Smooth muscle cell (in vitro differentiated cells): ENCODE measurements at regions not wholly inside any gene's neighbourhood (a gene's known extent, or its start where the extent isn't known, plus 50 kb on each side); places are given as distances from the start of the nearest gene placed in this dataset.

Source experiments
- DNase-seq: peaks from one replicate; lab custom pipeline; 2025; ENCODE audit not compliant: unreplicated experiment; lab: John Stamatoyannopoulos, UW
- H2AFZ ChIP-seq: fragments of 200-600 bp; sonication (generic); 2 replicates; pipeline ENCODE4 v1.6.0; 2016; ENCODE audit warnings: antibody characterized with exemption, low read depth, mild to moderate bottlenecking
- H3F3A ChIP-seq: fragments of 200-600 bp; sonication (generic); 2 replicates; pipeline ENCODE4 v1.6.0; 2017; ENCODE audit warnings: antibody characterized with exemption, low read depth
- H3K27ac ChIP-seq: fragments of 200-600 bp; sonication (generic); 2 replicates; pipeline ENCODE4 v1.5.1; 2016; ENCODE audit warnings: low read depth, mild to moderate bottlenecking
- H3K27me3 ChIP-seq: fragments of 200-600 bp; sonication (generic); 2 replicates; pipeline ENCODE4 v1.6.1; 2016; ENCODE audit warnings: low read depth, mild to moderate bottlenecking
- H3K36me3 ChIP-seq: fragments of 200-600 bp; sonication (generic); 2 replicates; pipeline ENCODE4 v1.5.1; 2016; ENCODE audit warnings: low read depth
- H3K4me1 ChIP-seq: fragments of 200-600 bp; sonication (generic); 2 replicates; pipeline ENCODE4 v1.5.1; 2016; ENCODE audit warnings: low read depth
- H3K4me2 ChIP-seq: fragments of 200-600 bp; sonication (generic); 2 replicates; pipeline ENCODE4 v1.6.0; 2016; ENCODE audit warnings: mild to moderate bottlenecking
- H3K4me3 ChIP-seq: fragments of 200-600 bp; sonication (generic); 2 replicates; pipeline ENCODE4 v1.5.1; 2016; ENCODE audit warnings: mild to moderate bottlenecking
- H3K79me2 ChIP-seq: fragments of 200-600 bp; sonication (generic); 2 replicates; pipeline ENCODE4 v1.6.0; 2016; ENCODE audit warnings: low read depth, mild to moderate bottlenecking
- H3K9ac ChIP-seq: fragments of 200-600 bp; sonication (generic); 2 replicates; pipeline ENCODE4 v1.6.0; 2016; ENCODE audit warnings: low read depth
- H3K9me3 ChIP-seq: fragments of 200-600 bp; sonication (generic); replicated peaks from 2 replicates; pipeline ENCODE4 v1.5.1; 2016; ENCODE audit warnings: low read depth
- H4K20me1 ChIP-seq: fragments of 200-600 bp; sonication (generic); 2 replicates; pipeline ENCODE4 v1.6.0; 2016; ENCODE audit warnings: low read depth
- CTCF ChIP-seq: fragments of 200-600 bp; sonication (generic); IDR thresholded peaks from 2 replicates; pipeline ENCODE4 v1.5.1; 2017; ENCODE audit warnings: borderline replicate concordance, mild to moderate bottlenecking, antibody characterized with exemption; ENCODE audit not compliant: insufficient read depth, poor library complexity, severe bottlenecking
- WGBS: methylation state at CpG from one replicate; pipeline ENCODE4 v1.1.7; 2016; ENCODE audit warnings: low lambda C conversion rate; 5-methylcytosine and 5-hydroxymethylcytosine counted together

- no peaks in the 10 kb centered on the region for H3K36me3 ChIP-seq
- peaks cover 19% of the 10 kb centered on the region for H3K4me1 ChIP-seq
- 81% methylated on average over 11 of the region's 11 CpGs for WGBS
- H3K9ac ChIP-seq, result no peak overlapping the region
- H3K4me2 ChIP-seq, result no peak overlapping the region
- no peaks in the 10 kb centered on the region for H3K79me2 ChIP-seq
- H3K27ac ChIP-seq, result no peak overlapping the region
- peaks cover 20% of the 10 kb centered on the region for H3F3A ChIP-seq
- no peak for DNase-seq
- H2AFZ ChIP-seq, result no peak overlapping the region
- no peak overlapping the region for H3K4me3 ChIP-seq
- H3K27me3 ChIP-seq, result no peaks in the 10 kb centered on the region
- H3K9me3 ChIP-seq, result no peaks in the 10 kb centered on the region
- TF ChIP-seq CTCF, result no peak
- H4K20me1 ChIP-seq, result no peaks in the 10 kb centered on the region
Measured at GRCh38 chr9:86718388-86719049, 228.8 kb downstream of the GAS1 start.

- Histone ChIP-seq H3K79me2 (no peaks in the 10 kb centered on the region), H3K27ac (no peak overlapping the region), H3K4me1 (peaks cover 5% of the 10 kb centered on the region), H3K4me3 (no peak overlapping the region), H4K20me1 (no peaks in the 10 kb centered on the region), H3K36me3 (no peaks in the 10 kb centered on the region), H3K9ac (no peak overlapping the region), H2AFZ (no peak overlapping the region), H3K4me2 (no peak overlapping the region), H3F3A (peaks cover 9% of the 10 kb centered on the region), H3K27me3 (no peaks in the 10 kb centered on the region), H3K9me3 (no peaks in the 10 kb centered on the region)
- no peak for TF ChIP-seq CTCF
- 93% methylated on average over 4 of the region's 4 CpGs for WGBS
- no peak for DNase-seq
Measured at GRCh38 chr9:86716326-86716922, 230.9 kb downstream of the GAS1 start.

GRCh38 chr9:86714999-86715398, 232.3 kb downstream of the GAS1 start:
- Histone ChIP-seq H3K9ac (no peak overlapping the region), H3K36me3 (no peaks in the 10 kb centered on the region), H3K27ac (peak overlapping the region; percentile 27), H3K4me3 (no peak overlapping the region), H3K79me2 (no peaks in the 10 kb centered on the region), H3K4me2 (no peak overlapping the region), H3K9me3 (no peaks in the 10 kb centered on the region), H3K27me3 (no peaks in the 10 kb centered on the region), H3K4me1 (no peaks in the 10 kb centered on the region), H3F3A (no peaks in the 10 kb centered on the region), H2AFZ (no peak overlapping the region), H4K20me1 (no peaks in the 10 kb centered on the region)
- no peak for DNase-seq
- TF ChIP-seq CTCF, result no peak
- 62% methylated on average over 4 of the region's 4 CpGs for WGBS

- H3K27me3 ChIP-seq, result no peaks in the 10 kb centered on the region
- no peaks in the 10 kb centered on the region for H3K79me2 ChIP-seq
- no peak overlapping the region for H3K27ac ChIP-seq
- H3K36me3 ChIP-seq, result no peaks in the 10 kb centered on the region
- no peak overlapping the region for H3K9ac ChIP-seq
- no peak for DNase-seq
- no peaks in the 10 kb centered on the region for H3K9me3 ChIP-seq
- no peaks in the 10 kb centered on the region for H3F3A ChIP-seq
- WGBS, result 69% methylated on average over 1 of the region's 1 CpG
- no peak for TF ChIP-seq CTCF
- no peaks in the 10 kb centered on the region for H3K4me1 ChIP-seq
- H3K4me2 ChIP-seq, result no peak overlapping the region
- H2AFZ ChIP-seq, result no peak overlapping the region
- H4K20me1 ChIP-seq, result no peaks in the 10 kb centered on the region
- no peak overlapping the region for H3K4me3 ChIP-seq
Measured at GRCh38 chr9:86713970-86714369, 233.3 kb downstream of the GAS1 start.
